Retina (tissue), 1 donor: ENCODE measurements at regions not wholly inside any gene's neighbourhood (a gene's known extent, or its start where the extent isn't known, plus 50 kb on each side); places are given as distances from the start of the nearest gene placed in this dataset.
"Not testable (repeated sequence)": the region's sequence is repeated elsewhere in the genome, so short reads cannot be mapped to it uniquely, and the experiment has no call there.

ENCODE experiments used
- DNase-seq: peaks from one replicate; pipeline ENCODE4 v3.0.0-alpha.2; 2016

GRCh38 chr2:203631068-203631757 is 75.2 kb upstream of the CD28 start:
- no peak for DNase-seq

DNA sequence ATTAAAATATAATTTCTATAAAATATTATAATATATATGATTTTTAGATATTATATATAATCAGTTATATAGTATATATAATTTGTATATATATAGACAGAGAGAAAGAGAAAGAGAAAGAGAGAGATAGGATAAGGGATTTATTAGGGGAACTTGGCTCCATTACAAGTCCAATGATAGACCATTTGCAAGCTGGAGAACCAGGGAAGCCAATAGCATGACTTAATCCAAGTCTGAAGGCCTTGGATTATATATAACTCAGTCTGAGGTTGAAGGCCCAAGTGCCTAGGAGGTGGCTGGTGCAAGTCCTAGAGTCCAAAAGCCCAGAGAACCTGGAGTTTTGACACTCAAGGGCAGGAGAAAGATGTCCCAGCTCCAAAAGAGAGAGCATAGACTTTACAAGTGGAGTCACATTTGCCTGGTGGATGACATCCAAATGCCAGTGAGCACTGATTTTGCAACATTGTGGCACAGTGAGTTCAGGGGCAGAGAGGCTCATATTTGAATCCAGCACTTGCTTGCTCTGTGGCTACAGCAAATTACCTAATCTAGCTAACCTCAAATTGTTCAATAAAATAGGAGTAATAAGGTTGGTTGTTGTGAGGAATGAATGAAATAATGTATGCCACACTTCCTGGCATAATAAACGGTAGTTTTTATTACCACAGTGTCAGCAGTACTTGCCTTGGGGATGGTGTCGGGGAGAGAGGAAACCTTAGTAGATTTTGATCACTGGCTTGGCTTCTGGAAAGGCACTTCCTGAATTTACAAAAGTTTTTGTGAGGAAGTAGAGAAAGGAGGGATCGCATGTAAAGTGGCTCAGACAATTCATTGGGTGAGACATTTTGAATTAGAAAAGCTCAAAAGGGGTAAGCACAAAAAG is 69.6 kb upstream of the CD28 start:
- DNase-seq = no peak

DNA sequence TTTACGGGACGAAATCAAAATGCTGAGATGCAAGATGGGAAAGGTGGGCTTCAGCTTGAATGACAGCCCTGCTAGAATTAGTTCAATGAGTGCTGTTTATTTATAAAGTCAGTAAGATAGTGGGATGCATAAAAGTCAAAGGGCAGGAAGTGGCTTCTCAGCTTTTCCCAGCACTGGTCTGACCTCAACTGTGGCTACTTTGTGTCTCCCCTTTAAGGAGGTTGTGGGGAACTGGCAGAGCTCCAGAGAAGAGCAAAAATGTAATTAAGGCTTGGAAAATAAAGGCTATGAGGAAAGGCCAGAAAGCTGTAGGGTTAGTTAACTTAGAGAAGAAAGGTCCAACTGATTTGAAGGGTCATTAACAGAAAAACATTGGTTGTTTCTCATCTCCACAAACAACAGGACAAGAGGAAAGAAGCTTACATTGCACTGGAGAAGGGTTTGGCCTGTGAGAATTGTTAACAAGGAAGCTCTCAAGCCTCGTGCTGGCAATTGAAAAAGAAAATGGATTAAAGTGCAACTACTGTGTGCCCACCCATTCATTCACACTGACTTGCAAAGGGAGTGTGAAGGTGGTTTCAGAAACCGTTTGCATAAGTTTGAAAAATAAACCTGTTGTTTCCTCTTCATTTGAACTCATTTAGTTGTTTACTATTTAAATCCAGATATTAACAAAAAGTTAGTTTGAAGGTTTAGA is 68.8 kb upstream of the CD28 start:
- DNase-seq = no peak

- not testable (repeated sequence) for DNase-seq
Measured at GRCh38 chr2:203641865-203642264, 64.6 kb upstream of the CD28 start.

- not testable (repeated sequence) for DNase-seq
Measured at GRCh38 chr2:203642841-203643240, 63.6 kb upstream of the CD28 start.

- DNase-seq = no peak
Measured at GRCh38 chr2:203645831-203646230, 60.6 kb upstream of the CD28 start.

GRCh38 chr2:203646266-203646864 is 60.1 kb upstream of the CD28 start:
- DNase-seq = no peak

DNA sequence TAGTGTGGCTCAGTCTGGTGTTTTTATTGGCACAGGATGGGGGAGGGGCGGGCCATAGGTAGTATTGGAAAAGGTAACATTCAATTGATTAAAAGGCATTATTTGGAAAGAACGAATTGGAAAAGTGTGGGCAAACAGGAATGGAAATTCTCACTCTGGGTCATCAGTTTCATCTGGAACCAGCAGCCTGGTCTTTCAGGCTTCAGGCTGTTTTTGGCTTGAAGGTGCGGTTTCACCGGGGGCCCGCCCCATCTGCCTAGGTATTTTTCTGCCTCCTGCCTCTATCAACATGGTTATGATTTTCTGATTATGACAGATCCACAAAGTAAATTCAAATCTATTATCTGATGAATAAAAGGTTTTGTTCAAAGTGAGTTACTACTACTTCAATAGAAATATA is 59.5 kb upstream of the CD28 start:
- DNase-seq = no peak

- no peak for DNase-seq
Measured at GRCh38 chr2:203647579-203647978, 58.9 kb upstream of the CD28 start.

DNA sequence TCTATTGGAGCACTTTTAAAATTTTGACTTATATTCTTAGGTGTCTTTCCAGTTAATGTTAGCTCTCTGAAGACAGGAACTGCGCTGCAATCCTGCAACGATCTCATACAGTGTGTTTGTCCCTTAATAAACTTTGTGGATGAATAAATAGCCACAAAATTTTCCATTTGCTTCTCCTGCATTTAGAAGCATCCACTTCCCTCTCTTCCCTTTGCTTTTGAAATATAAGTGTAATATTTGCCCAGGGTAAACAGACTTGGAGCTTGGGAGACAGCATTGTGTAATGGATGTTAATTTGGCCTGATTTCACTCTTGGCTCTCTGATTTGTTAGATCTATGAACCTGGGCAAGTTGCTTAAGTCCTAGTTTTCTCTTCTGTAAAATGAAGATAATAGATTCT is 58.2 kb upstream of the CD28 start:
- no peak for DNase-seq

DNA sequence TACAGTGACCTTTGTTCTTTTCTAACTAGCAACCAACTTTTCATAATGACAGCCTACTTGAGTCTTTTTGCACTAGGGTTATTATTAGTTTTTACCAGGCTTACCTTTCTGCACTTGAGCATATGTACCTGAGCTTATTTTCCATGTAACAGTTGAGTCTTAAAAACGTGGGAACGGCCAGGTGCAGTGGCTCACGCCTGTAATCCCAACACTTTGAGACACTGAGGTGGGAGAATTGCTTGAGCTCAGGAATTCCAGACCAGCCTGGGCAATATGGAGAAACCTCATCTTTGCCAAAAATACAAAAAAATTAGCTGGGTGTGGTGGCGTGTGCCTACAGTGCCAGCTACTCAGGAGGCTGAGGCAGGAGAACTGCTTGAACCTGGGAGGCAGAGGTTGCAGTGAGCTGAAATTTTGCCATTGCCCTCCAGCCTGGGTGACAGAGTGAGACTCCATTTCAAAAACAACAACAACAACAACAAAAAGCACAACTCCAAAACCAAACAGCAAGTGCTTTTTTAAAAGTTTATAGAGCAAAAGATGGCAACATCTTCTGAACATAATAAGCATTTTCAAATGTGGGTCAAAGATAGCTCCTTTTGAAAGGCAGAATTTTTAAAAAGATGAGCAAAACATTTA is 57.1 kb upstream of the CD28 start:
- DNase-seq = no peak

DNA sequence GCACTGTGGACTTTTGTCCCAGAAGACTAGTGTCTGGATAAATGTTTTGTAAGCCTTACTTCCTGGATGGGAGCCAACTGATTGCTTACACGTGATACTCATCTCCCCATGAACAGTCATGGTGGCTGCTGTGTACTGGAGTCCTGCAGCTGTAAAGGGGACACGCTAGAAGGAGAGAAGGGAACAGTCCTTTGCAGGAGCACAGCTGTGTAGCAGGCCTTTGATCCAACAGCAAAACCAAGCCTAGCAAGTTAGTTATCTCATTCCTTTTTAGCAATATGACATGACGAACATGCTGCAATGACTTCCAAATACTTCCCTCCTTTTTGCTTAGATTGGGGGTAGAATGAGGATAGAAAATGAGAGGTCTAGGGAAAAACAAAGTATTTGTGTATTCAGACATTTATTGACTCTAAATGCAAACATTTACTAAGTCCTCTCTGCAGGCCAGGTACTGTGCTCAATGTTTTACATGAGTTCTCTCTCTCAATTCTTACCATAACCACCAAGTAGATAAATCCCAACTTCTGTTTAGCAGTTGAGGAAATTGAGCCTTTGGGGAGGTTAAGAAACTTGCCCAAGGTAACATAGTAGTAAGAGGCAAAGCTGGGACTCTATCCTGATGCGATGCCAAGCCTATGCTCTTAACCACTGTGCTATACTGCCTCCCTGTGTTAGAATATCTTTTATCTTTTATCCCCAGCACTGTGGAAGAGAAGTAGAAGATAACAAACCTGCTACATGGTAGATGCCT is 55.4 kb upstream of the CD28 start:
- no peak for DNase-seq

DNA sequence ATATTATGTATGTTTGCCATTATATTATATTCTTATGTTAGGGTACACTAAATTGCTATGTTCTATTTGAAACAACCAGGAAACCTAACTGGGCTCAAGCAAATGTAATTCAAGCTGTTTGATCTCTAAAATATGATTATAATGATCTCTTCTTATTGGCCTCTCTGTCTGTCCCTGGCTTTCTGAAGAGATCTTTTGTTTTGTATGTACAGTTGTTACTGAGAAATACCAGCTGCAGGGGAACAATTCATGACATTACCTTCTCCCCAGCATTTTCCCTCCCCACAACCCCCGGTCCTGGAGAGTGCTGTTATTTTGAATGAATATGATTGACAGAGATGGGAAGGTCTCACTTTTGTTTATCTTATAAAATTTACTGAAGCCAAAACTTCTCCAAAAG is 54.8 kb upstream of the CD28 start:
- no peak for DNase-seq

GRCh38 chr2:203654826-203655225 is 51.6 kb upstream of the CD28 start:
- no peak for DNase-seq

GRCh38 chr2:203656522-203657287 is 49.7 kb upstream of the CD28 start:
- no peak for DNase-seq
